Transverse colon (tissue), 4 donors: ENCODE measurements at regions not wholly inside any gene's neighbourhood (a gene's known extent, or its start where the extent isn't known, plus 50 kb on each side); places are given as distances from the start of the nearest gene placed in this dataset.

Source experiments
- DNase-seq: peaks from one replicate; pipeline ENCODE4 v3.0.0-alpha.2; 2019
- H3K27ac ChIP-seq, 4 donors: fragments of 200-600 bp; sonication (generic); 2 replicates each; pipeline ENCODE4 v1.5.1; 2016 to 2018; ENCODE audit warnings: inconsistent platforms in 4 of 4
- H3K27me3 ChIP-seq: fragments of 200-600 bp; sonication (generic); 2 replicates; pipeline ENCODE4 v1.5.1; 2017; ENCODE audit warnings: inconsistent platforms
- H3K36me3 ChIP-seq, 4 donors: fragments of 200-600 bp; sonication (generic); 2 replicates each; pipeline ENCODE4 v1.5.1; 2017 to 2019; ENCODE audit warnings: inconsistent platforms in 4 of 4
- H3K4me1 ChIP-seq, 4 donors: fragments of 200-600 bp; sonication (generic); 2 replicates each; pipeline ENCODE4 v1.5.1; 2017 to 2020; ENCODE audit warnings: inconsistent platforms in 4 of 4
- H3K4me3 ChIP-seq, 4 donors: fragments of 200-600 bp; sonication (generic); 1 replicate in 1 of 4; 2 replicates in 3 of 4; pipeline versions ENCODE4 v1.5.1 to v1.6.1; 2017 to 2019; ENCODE audit warnings: inconsistent platforms in 4 of 4
- H3K9me3 ChIP-seq, 2 donors: fragments of 200-600 bp; sonication (generic); 2 replicates each; pipeline ENCODE4 v1.5.1; 2017 to 2019; ENCODE audit warnings: inconsistent platforms in 2 of 2
- CTCF ChIP-seq, 5 experiments: fragments of 200-600 bp in 3 of 5; fragments of 450-650 bp in 2 of 5; sonication (generic) in 3 of 5; IDR thresholded peaks; 1 replicate in 2 of 5; 2 replicates in 3 of 5; pipeline ENCODE4 v1.5.1; 2016 to 2017; ENCODE audit warnings: antibody characterized with exemption in 5 of 5, inconsistent platforms in 3 of 5, mild to moderate bottlenecking in 2 of 5, moderate library complexity in 1 of 5
- EP300 ChIP-seq: sonication (generic); formaldehyde crosslinking; IDR thresholded peaks from one replicate; pipeline ENCODE4 v1.6.1; 2017; ENCODE audit warnings: antibody characterized with exemption, low read depth
- POLR2A ChIP-seq: fragments of 450-650 bp; IDR thresholded peaks from one replicate; pipeline ENCODE4 v1.6.1; 2016; ENCODE audit warnings: antibody characterized with exemption, mild to moderate bottlenecking, moderate library complexity
- POLR2AphosphoS5 ChIP-seq, 3 donors: sonication (generic); formaldehyde crosslinking; IDR thresholded peaks; one replicate each; pipeline ENCODE4 v1.6.1; 2016; ENCODE audit warnings: antibody characterized with exemption in 3 of 3
- WGBS, 2 donors: methylation state at CpG; one replicate each; pipeline ENCODE4 v1.1.5; 2018; ENCODE audit warnings: low coverage in 1 of 2; 5-methylcytosine and 5-hydroxymethylcytosine counted together
- in situ Hi-C, 4 donors: fragments of 200-750 bp; cut with MboI; loops; one replicate each; pipeline versions ENCODE4 v1.15.0 to v1.15.1; 2017; ENCODE audit warnings: low sequenced_read_pairs in 3 of 4, low pct_ligation_motif_present in 1 of 4, low pct_unique_long_range_greater_than_20kb in 1 of 4
- intact Hi-C: fragments of 100-400 bp; cut with DNase I; formaldehyde crosslinking; loops from one replicate; pipeline ENCODE4 v1.15.1; 2023; ENCODE audit warnings: low total_unique reads

- 44 to 55% methylated on average over 1 of the region's 1 CpG for WGBS, 2 donors
- DNase-seq: no peak
- Histone ChIP-seq H3K9me3 (no peaks in the 10 kb centered on the region), H3K36me3 (no peaks in the 10 kb centered on the region), H3K4me3 (no peak overlapping the region), H3K4me1 (no peaks in the 10 kb centered on the region), H3K27me3 (no peaks in the 10 kb centered on the region), H3K27ac (no peak overlapping the region)
- in situ Hi-C loops: no loop called here
- intact Hi-C loops: no loop called here
- TF ChIP-seq POLR2A: no peak
- no peak for TF ChIP-seq CTCF (IDR thresholded peaks at IDR 0.05)
- TF ChIP-seq POLR2AphosphoS5 (IDR thresholded peaks at IDR 0.05): no peak
- TF ChIP-seq EP300: no peak
Observed at GRCh38 chr5:143583409-143583808, 179.9 kb upstream of the NR3C1 start.

- H3K4me1 ChIP-seq: no peaks in the 10 kb centered on the region
- 62 to 66% methylated on average over 5 of the region's 5 CpGs for WGBS, 2 donors
- H3K27me3 ChIP-seq: no peaks in the 10 kb centered on the region
- DNase-seq: no peak
- H3K9me3 ChIP-seq: no peaks in the 10 kb centered on the region
- no peak overlapping the region for H3K4me3 ChIP-seq
- no peak for TF ChIP-seq POLR2A
- no peak for TF ChIP-seq EP300
- TF ChIP-seq CTCF (IDR thresholded peaks at IDR 0.05): no peak
- no peak for TF ChIP-seq POLR2AphosphoS5 (IDR thresholded peaks at IDR 0.05)
- intact Hi-C loops: no loop called here
- no peak overlapping the region for H3K27ac ChIP-seq
- in situ Hi-C loops: no loop called here
- H3K36me3 ChIP-seq: no peaks in the 10 kb centered on the region
Observed at GRCh38 chr5:143582869-143583268, 179.4 kb upstream of the NR3C1 start.

- Histone ChIP-seq H3K36me3 (no peaks in the 10 kb centered on the region), H3K27ac (no peak overlapping the region), H3K9me3 (no peaks in the 10 kb centered on the region), H3K4me1 (no peaks in the 10 kb centered on the region), H3K27me3 (no peaks in the 10 kb centered on the region), H3K4me3 (no peak overlapping the region)
- intact Hi-C loops: no loop called here
- WGBS, 2 donors: 54 to 60% methylated on average over 4 of the region's 4 CpGs
- in situ Hi-C loops: no loop called here
- DNase-seq: no peak
- TF ChIP-seq POLR2AphosphoS5 (IDR thresholded peaks at IDR 0.05) (no peak), CTCF (IDR thresholded peaks at IDR 0.05) (no peak), POLR2A (no peak), EP300 (no peak)
Observed at GRCh38 chr5:143582176-143582575, 178.7 kb upstream of the NR3C1 start.

GRCh38 chr5:143581649-143582048 lies 178.2 kb upstream of the NR3C1 start:
- H3K36me3 ChIP-seq: no peaks in the 10 kb centered on the region
- H3K4me3 ChIP-seq: no peak overlapping the region
- H3K9me3 ChIP-seq: no peaks in the 10 kb centered on the region
- TF ChIP-seq EP300: no peak
- no peak for TF ChIP-seq CTCF (IDR thresholded peaks at IDR 0.05)
- no peak for TF ChIP-seq POLR2A
- no peak for TF ChIP-seq POLR2AphosphoS5 (IDR thresholded peaks at IDR 0.05)
- peaks cover 0 to 2% (median 0%) of the 10 kb centered on the region in 4 donors for H3K4me1 ChIP-seq
- 95 to 97% methylated on average over 2 of the region's 2 CpGs for WGBS, 2 donors
- in situ Hi-C loops: no loop called here
- DNase-seq: no peak
- no peak overlapping the region for H3K27ac ChIP-seq
- intact Hi-C loops: no loop called here
- no peaks in the 10 kb centered on the region for H3K27me3 ChIP-seq
